H4 (cell line): ENCODE measurements at regions not wholly inside any gene's neighbourhood (a gene's known extent, or its start where the extent isn't known, plus 50 kb on each side); places are given as distances from the start of the nearest gene placed in this dataset.
"Not testable (repeated sequence)": the region's sequence is repeated elsewhere in the genome, so short reads cannot be mapped to it uniquely, and the experiment has no call there.

ENCODE experiments used
- DNase-seq: peaks from one replicate; pipeline ENCODE4 v3.0.0-alpha.2; 2015; ENCODE audit warnings: low spot score

GRCh38 chr4:42284030-42284429 lies 113.3 kb upstream of the SHISA3 start:
- DNase-seq, result no peak

- DNase-seq, result not testable (repeated sequence)
These were observed 108.4 kb upstream of the SHISA3 start for GRCh38 chr4:42288876-42289275.

- not testable (repeated sequence) for DNase-seq
These were observed 105.1 kb upstream of the SHISA3 start for GRCh38 chr4:42292192-42292591.

GRCh38 chr4:42293967-42294813 lies 103.1 kb upstream of the SHISA3 start:
- no peak for DNase-seq

GRCh38 chr4:42296196-42296595 lies 101.1 kb upstream of the SHISA3 start:
- DNase-seq, result peak; percentile 27

- DNase-seq, result peak; percentile 74
These were observed 94.9 kb upstream of the SHISA3 start for GRCh38 chr4:42302348-42302747.

- no peak for DNase-seq
These were observed 90.8 kb upstream of the SHISA3 start for GRCh38 chr4:42306221-42307109.

- no peak for DNase-seq
These were observed 89.0 kb upstream of the SHISA3 start for GRCh38 chr4:42308247-42308646.

GRCh38 chr4:42309361-42310260 lies 87.7 kb upstream of the SHISA3 start:
- no peak for DNase-seq

- no peak for DNase-seq
These were observed 86.9 kb upstream of the SHISA3 start for GRCh38 chr4:42310358-42310757.

GRCh38 chr4:42310806-42311205 lies 86.5 kb upstream of the SHISA3 start:
- no peak for DNase-seq

GRCh38 chr4:42311591-42311990 lies 85.7 kb upstream of the SHISA3 start:
- DNase-seq, result no peak

- DNase-seq, result not testable (repeated sequence)
These were observed 83.9 kb upstream of the SHISA3 start for GRCh38 chr4:42313420-42313819.

- DNase-seq, result no peak
These were observed 83.4 kb upstream of the SHISA3 start for GRCh38 chr4:42313872-42314271.

- no peak for DNase-seq
These were observed 82.1 kb upstream of the SHISA3 start for GRCh38 chr4:42315231-42315630.

- DNase-seq, result no peak
These were observed 76.4 kb upstream of the SHISA3 start for GRCh38 chr4:42320822-42321388.

GRCh38 chr4:42326040-42326439 lies 71.2 kb upstream of the SHISA3 start:
- DNase-seq, result no peak

GRCh38 chr4:42326524-42326923 lies 70.8 kb upstream of the SHISA3 start:
- DNase-seq, result no peak

- no peak for DNase-seq
These were observed 70.0 kb upstream of the SHISA3 start for GRCh38 chr4:42327323-42327722.

- no peak for DNase-seq
These were observed 68.3 kb upstream of the SHISA3 start for GRCh38 chr4:42328978-42329377.

GRCh38 chr4:42329421-42329820 lies 67.9 kb upstream of the SHISA3 start:
- DNase-seq, result no peak
